Astrocyte (in vitro differentiated cells and primary cell): ENCODE measurements at regions not wholly inside any gene's neighbourhood (a gene's known extent, or its start where the extent isn't known, plus 50 kb on each side); places are given as distances from the start of the nearest gene placed in this dataset.

ENCODE experiments used
- DNase-seq: peaks from one replicate; pipeline ENCODE4 v3.0.0-alpha.2; 2010; ENCODE audit warnings: low read depth
- FAIRE-seq: peaks from 2 replicates; lab custom pipeline; 2011; peaks lifted over from hg19 to GRCh38; lab: Jason Lieb, UNC
- H2AFZ ChIP-seq: 2 replicates; pipeline ENCODE4 v1.6.0; 2012; ENCODE audit warnings: low read depth, low read length, inconsistent platforms
- H3K27ac ChIP-seq: 2 replicates; pipeline ENCODE4 v1.5.1; 2011; ENCODE audit warnings: low read depth, low read length, inconsistent platforms
- H3K27me3 ChIP-seq: 2 replicates; pipeline ENCODE4 v1.6.0; 2011; ENCODE audit warnings: low read length, inconsistent platforms; ENCODE audit not compliant: insufficient read depth
- H3K36me3 ChIP-seq: 2 replicates; pipeline ENCODE4 v1.5.1; 2011; ENCODE audit warnings: low read length, inconsistent platforms; ENCODE audit not compliant: insufficient read depth
- H3K4me1 ChIP-seq: 2 replicates; pipeline ENCODE4 v1.5.1; 2011; ENCODE audit warnings: low read length, inconsistent platforms; ENCODE audit not compliant: insufficient read depth
- H3K4me2 ChIP-seq: 2 replicates; pipeline ENCODE4 v1.6.0; 2012; ENCODE audit warnings: low read length, inconsistent platforms
- H3K4me3 ChIP-seq: 2 replicates; pipeline ENCODE4 v1.5.1; 2011; ENCODE audit warnings: low read depth, mild to moderate bottlenecking, low read length, inconsistent platforms; ENCODE audit not compliant: insufficient read depth
- H3K79me2 ChIP-seq: 2 replicates; pipeline ENCODE4 v1.6.0; 2012; ENCODE audit warnings: mild to moderate bottlenecking, low read length, inconsistent platforms; ENCODE audit not compliant: insufficient read depth
- H3K9ac ChIP-seq: 2 replicates; pipeline ENCODE4 v1.6.0; 2012; ENCODE audit warnings: mild to moderate bottlenecking, low read length, inconsistent platforms
- H3K9me3 ChIP-seq: 2 replicates; pipeline ENCODE4 v1.5.1; 2012; ENCODE audit warnings: low read depth, mild to moderate bottlenecking, low read length, inconsistent platforms; ENCODE audit not compliant: insufficient read depth
- H4K20me1 ChIP-seq: 2 replicates; pipeline ENCODE4 v1.6.0; 2012; ENCODE audit warnings: low read length, inconsistent platforms; ENCODE audit not compliant: insufficient read depth
- H3K27ac Mint-ChIP-seq: one replicate; pipeline ENCODE4 v1.8.0; 2021; ENCODE audit warnings: mild to moderate bottlenecking, mixed read lengths; ENCODE audit not compliant: unreplicated experiment
- H3K27me3 Mint-ChIP-seq: one replicate; pipeline ENCODE4 v1.8.0; 2021; ENCODE audit warnings: low read depth, mixed read lengths; ENCODE audit not compliant: unreplicated experiment
- H3K36me3 Mint-ChIP-seq: one replicate; pipeline ENCODE4 v1.8.0; 2021; ENCODE audit warnings: low read depth, mixed read lengths; ENCODE audit not compliant: unreplicated experiment
- H3K4me1 Mint-ChIP-seq: one replicate; pipeline ENCODE4 v1.8.0; 2021; ENCODE audit warnings: low read depth, mixed read lengths; ENCODE audit not compliant: unreplicated experiment
- H3K4me3 Mint-ChIP-seq: one replicate; pipeline ENCODE4 v1.8.0; 2021; ENCODE audit warnings: mild to moderate bottlenecking, moderate library complexity, mixed read lengths; ENCODE audit not compliant: unreplicated experiment
- H3K9me3 Mint-ChIP-seq: one replicate; pipeline ENCODE4 v1.8.0; 2021; ENCODE audit warnings: mild to moderate bottlenecking, mixed read lengths; ENCODE audit not compliant: unreplicated experiment
- EZH2 ChIP-seq: IDR thresholded peaks from 2 replicates; pipeline ENCODE4 v1.6.1; 2012; ENCODE audit warnings: mild to moderate bottlenecking, low read length, inconsistent platforms; ENCODE audit not compliant: insufficient read depth
- TF ChIP-seq, protein P1 (sequence below): IDR thresholded peaks from 2 replicates; pipeline ENCODE4 v1.5.1; 2011; ENCODE audit warnings: low read depth, mild to moderate bottlenecking, inconsistent platforms, low read length, moderate library complexity; ENCODE audit not compliant: insufficient read depth

DNA sequence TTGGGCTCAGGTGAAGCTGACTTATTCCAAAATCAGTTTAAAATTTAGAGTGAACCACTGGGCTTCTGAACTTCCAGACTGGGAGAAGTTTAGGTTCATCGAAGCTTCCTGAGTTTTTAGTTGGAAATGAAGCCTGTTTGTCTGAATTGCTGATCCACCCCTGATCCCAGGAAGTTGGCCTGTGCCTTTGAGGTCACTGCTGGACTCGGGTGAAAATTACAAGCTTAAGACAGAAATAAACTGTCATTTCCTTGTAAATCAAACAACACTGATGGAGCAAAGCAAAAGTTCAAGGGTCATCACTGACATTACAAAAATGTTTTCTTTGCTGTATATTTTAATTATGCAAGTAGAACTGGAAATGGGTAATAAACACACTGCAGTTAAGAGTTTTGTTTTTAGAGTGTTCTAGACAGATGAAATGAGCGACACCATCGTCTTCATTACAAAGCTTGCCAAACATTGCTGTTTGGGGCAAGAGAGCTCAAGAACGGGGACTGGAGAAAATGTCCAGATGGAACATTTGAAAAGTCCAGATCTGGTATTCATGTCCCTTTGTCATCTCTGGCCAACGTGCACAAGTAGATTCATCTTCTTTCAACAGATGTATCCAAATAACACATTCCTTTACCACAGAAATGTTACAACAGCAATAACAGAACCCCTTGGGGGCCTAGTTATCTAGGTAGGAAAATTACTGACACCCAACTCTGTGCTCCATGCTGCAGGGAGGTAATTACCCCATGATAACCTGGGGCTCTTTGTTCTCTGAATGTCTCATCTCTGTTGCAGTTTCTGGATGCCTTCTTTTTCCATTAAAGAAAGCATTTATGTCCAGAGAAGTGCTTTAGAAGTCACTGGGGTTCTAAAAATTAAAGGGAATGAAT lies 142.4 kb upstream of the ERCC6L2 start:
- Mint-ChIP-seq H3K27ac (no peak overlapping the region), H3K27me3 (peaks cover 24% of the 10 kb centered on the region), H3K4me3 (no peak overlapping the region), H3K9me3 (peaks cover 2% of the 10 kb centered on the region), H3K36me3 (peaks cover 2% of the 10 kb centered on the region), H3K4me1 (no peaks in the 10 kb centered on the region)
- no peaks in the 10 kb centered on the region for H3K4me1 ChIP-seq
- TF ChIP-seq EZH2 = no peak
- TF ChIP-seq, protein P1, sequence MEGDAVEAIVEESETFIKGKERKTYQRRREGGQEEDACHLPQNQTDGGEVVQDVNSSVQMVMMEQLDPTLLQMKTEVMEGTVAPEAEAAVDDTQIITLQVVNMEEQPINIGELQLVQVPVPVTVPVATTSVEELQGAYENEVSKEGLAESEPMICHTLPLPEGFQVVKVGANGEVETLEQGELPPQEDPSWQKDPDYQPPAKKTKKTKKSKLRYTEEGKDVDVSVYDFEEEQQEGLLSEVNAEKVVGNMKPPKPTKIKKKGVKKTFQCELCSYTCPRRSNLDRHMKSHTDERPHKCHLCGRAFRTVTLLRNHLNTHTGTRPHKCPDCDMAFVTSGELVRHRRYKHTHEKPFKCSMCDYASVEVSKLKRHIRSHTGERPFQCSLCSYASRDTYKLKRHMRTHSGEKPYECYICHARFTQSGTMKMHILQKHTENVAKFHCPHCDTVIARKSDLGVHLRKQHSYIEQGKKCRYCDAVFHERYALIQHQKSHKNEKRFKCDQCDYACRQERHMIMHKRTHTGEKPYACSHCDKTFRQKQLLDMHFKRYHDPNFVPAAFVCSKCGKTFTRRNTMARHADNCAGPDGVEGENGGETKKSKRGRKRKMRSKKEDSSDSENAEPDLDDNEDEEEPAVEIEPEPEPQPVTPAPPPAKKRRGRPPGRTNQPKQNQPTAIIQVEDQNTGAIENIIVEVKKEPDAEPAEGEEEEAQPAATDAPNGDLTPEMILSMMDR = no peak
- no peak overlapping the region for H2AFZ ChIP-seq
- H3K27ac ChIP-seq = no peak overlapping the region
- peaks cover 2% of the 10 kb centered on the region for H3K9me3 ChIP-seq
- DNase-seq (no peak), FAIRE-seq (no peak)
- H3K4me3 ChIP-seq = no peak overlapping the region
- H3K4me2 ChIP-seq = no peak overlapping the region
- no peaks in the 10 kb centered on the region for H4K20me1 ChIP-seq
- no peaks in the 10 kb centered on the region for H3K79me2 ChIP-seq
- peaks cover 13% of the 10 kb centered on the region for H3K27me3 ChIP-seq
- H3K36me3 ChIP-seq = no peaks in the 10 kb centered on the region
- no peak overlapping the region for H3K9ac ChIP-seq

DNA sequence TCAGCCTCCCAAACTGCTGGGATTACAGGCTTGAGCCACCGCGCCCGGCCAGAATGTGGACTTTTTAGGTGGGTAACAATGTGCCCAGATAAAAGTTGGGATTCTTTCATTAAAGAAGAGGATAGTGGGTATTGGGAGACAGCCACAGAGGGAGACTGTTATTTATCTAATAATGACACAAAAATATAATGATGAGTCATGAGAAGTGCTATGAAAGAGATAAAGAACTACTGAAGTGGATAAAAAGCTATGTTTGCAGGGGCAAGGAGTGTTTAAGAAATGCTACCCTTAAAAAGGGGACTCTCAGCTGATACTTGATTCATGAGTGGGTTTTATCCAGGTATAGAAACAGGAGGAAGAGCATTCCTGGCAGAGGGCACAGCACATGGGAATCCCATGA lies 143.6 kb upstream of the ERCC6L2 start:
- H3K36me3 Mint-ChIP-seq = no peaks in the 10 kb centered on the region
- H3K27me3 ChIP-seq = peaks cover 13% of the 10 kb centered on the region
- H3K27ac Mint-ChIP-seq = no peak overlapping the region
- H3K4me3 Mint-ChIP-seq = no peak overlapping the region
- peaks cover 2% of the 10 kb centered on the region for H3K9me3 ChIP-seq
- H3K27ac ChIP-seq = no peak overlapping the region
- no peaks in the 10 kb centered on the region for H3K36me3 ChIP-seq
- FAIRE-seq (no peak), DNase-seq (no peak)
- H3K79me2 ChIP-seq = no peaks in the 10 kb centered on the region
- H4K20me1 ChIP-seq = no peaks in the 10 kb centered on the region
- H3K4me2 ChIP-seq = no peak overlapping the region
- H2AFZ ChIP-seq = no peak overlapping the region
- no peaks in the 10 kb centered on the region for H3K4me1 Mint-ChIP-seq
- TF ChIP-seq, protein P1 = no peak
- TF ChIP-seq EZH2 = no peak
- no peak overlapping the region for H3K9ac ChIP-seq
- peaks cover 18% of the 10 kb centered on the region for H3K27me3 Mint-ChIP-seq
- H3K4me1 ChIP-seq = no peaks in the 10 kb centered on the region
- H3K4me3 ChIP-seq = no peak overlapping the region
- peaks cover 2% of the 10 kb centered on the region for H3K9me3 Mint-ChIP-seq
